ENCODE measurements at regions not wholly inside any gene's neighbourhood (a gene's known extent, or its start where the extent isn't known, plus 50 kb on each side); places are given as distances from the start of the nearest gene placed in this dataset.

GRCh38 chr14:61119006-61119405 is 138.0 kb downstream of the SLC38A6 start:
- peaks cover 0 to 8% of the 10 kb centered on the region in 2 donors for H3K27me3 Mint-ChIP-seq
- H3K36me3 ChIP-seq (ENCODE audit: control insufficient read depth in 2 of 2, extremely low read depth in 1 of 2, insufficient read depth in 1 of 2, low read length in 1 of 2), result no peaks in the 10 kb centered on the region
- H3K36me3 Mint-ChIP-seq, result no peaks in the 10 kb centered on the region
- WGBS (ENCODE audit: insufficient coverage), result no CpG with 5 or more reads among the region's 1 CpG
- H3K4me1 Mint-ChIP-seq, result peaks cover 0 to 7% (median 0%) of the 10 kb centered on the region in 3 donors
- H3K27ac Mint-ChIP-seq, result no peak overlapping the region
- ATAC-seq (replicated peaks in 1 of 4) (no peak), DNase-seq (no peak)
- no peak overlapping the region for H3K4me3 Mint-ChIP-seq
- no peaks in the 10 kb centered on the region for H3K4me1 ChIP-seq (ENCODE audit: control insufficient read depth in 1 of 2, extremely low read depth in 1 of 2, insufficient read depth in 2 of 2, low read length in 2 of 2)
- H3K9me3 ChIP-seq, result no peaks in the 10 kb centered on the region
- H3K9me3 Mint-ChIP-seq, result peaks cover 4 to 19% (median 8%) of the 10 kb centered on the region in 3 donors
- H3K27ac ChIP-seq (ENCODE audit: low read length), result no peak overlapping the region
- no peak overlapping the region for H3K4me3 ChIP-seq (ENCODE audit: control insufficient read depth in 1 of 2, extremely low read depth in 1 of 2, low read length in 1 of 2)
- CTCF ChIA-PET, result no interaction called here
- no peaks in the 10 kb centered on the region for H3K27me3 ChIP-seq (replicated peaks in 1 of 2; ENCODE audit: control insufficient read depth in 2 of 2, extremely low read depth in 1 of 2, insufficient read depth in 2 of 2, low read length in 1 of 2)
- POLR2A ChIA-PET, result no interaction called here

GRCh38 chr14:61116369-61116768 is 135.3 kb downstream of the SLC38A6 start:
- Histone ChIP-seq H3K4me1 (ENCODE audit: control insufficient read depth in 1 of 2, extremely low read depth in 1 of 2, insufficient read depth in 2 of 2, low read length in 2 of 2) (no peaks in the 10 kb centered on the region), H3K4me3 (ENCODE audit: control insufficient read depth in 1 of 2, extremely low read depth in 1 of 2, low read length in 1 of 2) (no peak overlapping the region), H3K27ac (ENCODE audit: low read length) (no peak overlapping the region), H3K36me3 (ENCODE audit: control insufficient read depth in 2 of 2, extremely low read depth in 1 of 2, insufficient read depth in 1 of 2, low read length in 1 of 2) (no peaks in the 10 kb centered on the region), H3K27me3 (replicated peaks in 1 of 2; ENCODE audit: control insufficient read depth in 2 of 2, extremely low read depth in 1 of 2, insufficient read depth in 2 of 2, low read length in 1 of 2) (peaks cover 0 to 5% of the 10 kb centered on the region in 2 experiments), H3K9me3 (no peaks in the 10 kb centered on the region)
- peaks cover 4 to 22% (median 14%) of the 10 kb centered on the region in 3 donors for H3K9me3 Mint-ChIP-seq
- POLR2A ChIA-PET, result no interaction called here
- WGBS (ENCODE audit: insufficient coverage), result 94% methylated on average over 8 of the region's 10 CpGs
- no peak for ATAC-seq (replicated peaks in 1 of 4)
- H3K4me3 Mint-ChIP-seq, result no peak overlapping the region
- peaks cover 3 to 6% of the 10 kb centered on the region in 2 donors for H3K27me3 Mint-ChIP-seq
- peaks cover 0 to 7% (median 0%) of the 10 kb centered on the region in 3 donors for H3K4me1 Mint-ChIP-seq
- CTCF ChIA-PET, result no interaction called here
- no peak for DNase-seq
- peaks cover 3% of the 10 kb centered on the region for H3K36me3 Mint-ChIP-seq
- no peak overlapping the region for H3K27ac Mint-ChIP-seq

DNA sequence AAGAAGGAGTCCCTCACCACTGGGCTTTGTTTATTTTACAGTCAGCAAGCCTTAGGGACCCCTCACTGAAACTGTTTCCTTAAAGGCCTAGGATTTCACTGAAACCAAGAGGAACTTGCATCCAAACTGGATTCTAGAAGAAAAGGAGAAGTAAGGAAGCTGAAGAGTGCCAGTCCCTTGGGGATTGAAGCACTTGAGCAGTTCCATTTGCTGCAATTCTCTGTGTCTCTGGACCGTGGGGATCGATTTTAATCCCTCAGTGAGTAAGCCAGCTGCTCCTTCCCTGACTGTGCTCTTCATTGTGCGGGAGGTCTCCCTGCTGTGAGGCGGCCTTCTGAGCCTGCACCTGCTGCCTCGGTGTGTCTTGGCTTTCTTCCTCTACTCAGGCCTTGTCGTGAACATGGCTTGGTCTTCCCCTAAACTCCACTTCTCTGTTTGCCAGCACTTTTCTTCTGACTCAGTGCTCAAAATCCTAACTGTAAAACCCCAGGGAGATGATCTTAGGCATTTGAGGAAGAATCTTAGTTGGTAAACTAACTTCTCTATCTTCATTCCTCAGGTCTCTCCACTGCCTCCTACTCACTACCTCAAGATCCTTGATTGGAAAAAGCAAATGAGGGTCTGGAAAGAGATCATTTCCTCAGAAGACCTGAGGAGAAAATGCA is 132.6 kb downstream of the SLC38A6 start:
- Mint-ChIP-seq H3K4me1 (no peaks in the 10 kb centered on the region), H3K27ac (no peak overlapping the region), H3K9me3 (peaks cover 0 to 18% (median 14%) of the 10 kb centered on the region in 3 donors), H3K27me3 (peaks cover 4 to 7% of the 10 kb centered on the region in 2 donors), H3K4me3 (no peak overlapping the region), H3K36me3 (peaks cover 3% of the 10 kb centered on the region)
- ATAC-seq (replicated peaks in 1 of 4) (no peak), DNase-seq (no peak)
- Histone ChIP-seq H3K4me3 (ENCODE audit: control insufficient read depth in 1 of 2, extremely low read depth in 1 of 2, low read length in 1 of 2) (no peak overlapping the region), H3K27me3 (replicated peaks in 1 of 2; ENCODE audit: control insufficient read depth in 2 of 2, extremely low read depth in 1 of 2, insufficient read depth in 2 of 2, low read length in 1 of 2) (peaks cover 0 to 10% of the 10 kb centered on the region in 2 experiments), H3K9me3 (no peaks in the 10 kb centered on the region), H3K4me1 (ENCODE audit: control insufficient read depth in 1 of 2, extremely low read depth in 1 of 2, insufficient read depth in 2 of 2, low read length in 2 of 2) (no peaks in the 10 kb centered on the region), H3K36me3 (ENCODE audit: control insufficient read depth in 2 of 2, extremely low read depth in 1 of 2, insufficient read depth in 1 of 2, low read length in 1 of 2) (no peaks in the 10 kb centered on the region), H3K27ac (ENCODE audit: low read length) (no peak overlapping the region)
- CTCF ChIA-PET, result no interaction called here
- 48% methylated on average over 3 of the region's 6 CpGs for WGBS (ENCODE audit: insufficient coverage)
- POLR2A ChIA-PET, result no interaction called here

DNA sequence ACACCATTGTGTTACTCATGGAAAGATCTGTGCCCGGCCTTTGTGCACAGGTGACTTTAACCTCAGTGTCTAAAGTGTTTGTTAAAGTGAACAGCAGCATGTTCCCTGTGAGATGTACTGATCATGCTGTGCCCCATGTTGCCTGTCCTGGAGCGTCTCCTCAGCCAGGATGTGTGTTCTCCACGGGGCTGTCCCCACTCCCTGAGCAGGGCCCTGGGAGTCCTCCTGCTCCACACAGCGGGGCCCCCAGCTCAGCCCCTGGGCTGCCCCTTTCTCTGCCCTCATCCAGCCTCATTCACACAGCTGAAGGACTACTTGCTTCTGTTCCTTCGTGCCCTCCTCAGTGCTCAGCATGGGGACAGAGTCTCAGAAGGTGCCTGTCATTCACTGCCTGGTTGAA is 131.5 kb downstream of the SLC38A6 start:
- CTCF ChIA-PET, result no interaction called here
- ATAC-seq (replicated peaks in 1 of 4), result no peak

GRCh38 chr14:61111731-61112130 is 130.7 kb downstream of the SLC38A6 start:
- Histone ChIP-seq H3K36me3 (ENCODE audit: control insufficient read depth in 2 of 2, extremely low read depth in 1 of 2, insufficient read depth in 1 of 2, low read length in 1 of 2) (no peaks in the 10 kb centered on the region), H3K27ac (ENCODE audit: low read length) (no peak overlapping the region), H3K9me3 (no peaks in the 10 kb centered on the region), H3K4me1 (ENCODE audit: control insufficient read depth in 1 of 2, extremely low read depth in 1 of 2, insufficient read depth in 2 of 2, low read length in 2 of 2) (no peaks in the 10 kb centered on the region), H3K27me3 (replicated peaks in 1 of 2; ENCODE audit: control insufficient read depth in 2 of 2, extremely low read depth in 1 of 2, insufficient read depth in 2 of 2, low read length in 1 of 2) (peaks cover 0 to 10% of the 10 kb centered on the region in 2 experiments), H3K4me3 (ENCODE audit: control insufficient read depth in 1 of 2, extremely low read depth in 1 of 2, low read length in 1 of 2) (no peak overlapping the region)
- Mint-ChIP-seq H3K27ac (no peak overlapping the region), H3K4me1 (no peaks in the 10 kb centered on the region), H3K36me3 (peaks cover 6% of the 10 kb centered on the region), H3K27me3 (peaks cover 4 to 7% of the 10 kb centered on the region in 2 donors), H3K9me3 (peaks cover 0 to 18% (median 14%) of the 10 kb centered on the region in 3 donors), H3K4me3 (no peak overlapping the region)
- ChIA-PET POLR2A (no interaction called here), CTCF (no interaction called here)
- WGBS (ENCODE audit: insufficient coverage), result 94% methylated on average over 4 of the region's 5 CpGs
- DNase-seq, result no peak
- no peak for ATAC-seq (replicated peaks in 1 of 4)

More for the DNA sequence above, 131.5 kb downstream of the SLC38A6 start:
- no peaks in the 10 kb centered on the region for H3K36me3 ChIP-seq (ENCODE audit: control insufficient read depth in 2 of 2, extremely low read depth in 1 of 2, insufficient read depth in 1 of 2, low read length in 1 of 2)
- no peak overlapping the region for H3K4me3 Mint-ChIP-seq
- peaks cover 0 to 10% of the 10 kb centered on the region in 2 experiments for H3K27me3 ChIP-seq (replicated peaks in 1 of 2; ENCODE audit: control insufficient read depth in 2 of 2, extremely low read depth in 1 of 2, insufficient read depth in 2 of 2, low read length in 1 of 2)
- DNase-seq, result no peak
- no peaks in the 10 kb centered on the region for H3K9me3 ChIP-seq
- peaks cover 6% of the 10 kb centered on the region for H3K36me3 Mint-ChIP-seq
- peaks cover 4 to 7% of the 10 kb centered on the region in 2 donors for H3K27me3 Mint-ChIP-seq
- H3K4me1 ChIP-seq (ENCODE audit: control insufficient read depth in 1 of 2, extremely low read depth in 1 of 2, insufficient read depth in 2 of 2, low read length in 2 of 2), result no peaks in the 10 kb centered on the region
- H3K4me1 Mint-ChIP-seq, result no peaks in the 10 kb centered on the region
- H3K4me3 ChIP-seq (ENCODE audit: control insufficient read depth in 1 of 2, extremely low read depth in 1 of 2, low read length in 1 of 2), result no peak overlapping the region
- no peak overlapping the region for H3K27ac Mint-ChIP-seq
- no peak overlapping the region for H3K27ac ChIP-seq (ENCODE audit: low read length)
- WGBS (ENCODE audit: insufficient coverage), result 79% methylated on average over 5 of the region's 5 CpGs
- POLR2A ChIA-PET, result no interaction called here
- H3K9me3 Mint-ChIP-seq, result peaks cover 0 to 18% (median 14%) of the 10 kb centered on the region in 3 donors

GRCh38 chr14:61111209-61111665 is 130.2 kb downstream of the SLC38A6 start:
- H3K4me3 ChIP-seq (ENCODE audit: control insufficient read depth in 1 of 2, extremely low read depth in 1 of 2, low read length in 1 of 2), result no peak overlapping the region
- no peak for DNase-seq
- no peak overlapping the region for H3K27ac Mint-ChIP-seq
- ATAC-seq (replicated peaks in 1 of 4), result no peak
- H3K9me3 ChIP-seq, result no peaks in the 10 kb centered on the region
- POLR2A ChIA-PET, result no interaction called here
- peaks cover 0 to 18% (median 14%) of the 10 kb centered on the region in 3 donors for H3K9me3 Mint-ChIP-seq
- WGBS (ENCODE audit: insufficient coverage), result 73% methylated on average over 23 of the region's 23 CpGs
- CTCF ChIA-PET, result no interaction called here
- H3K27me3 Mint-ChIP-seq, result peaks cover 4 to 7% of the 10 kb centered on the region in 2 donors
- peaks cover 0 to 10% of the 10 kb centered on the region in 2 experiments for H3K27me3 ChIP-seq (replicated peaks in 1 of 2; ENCODE audit: control insufficient read depth in 2 of 2, extremely low read depth in 1 of 2, insufficient read depth in 2 of 2, low read length in 1 of 2)
- no peak overlapping the region for H3K4me3 Mint-ChIP-seq
- no peaks in the 10 kb centered on the region for H3K4me1 ChIP-seq (ENCODE audit: control insufficient read depth in 1 of 2, extremely low read depth in 1 of 2, insufficient read depth in 2 of 2, low read length in 2 of 2)
- no peak overlapping the region for H3K27ac ChIP-seq (ENCODE audit: low read length)
- no peaks in the 10 kb centered on the region for H3K36me3 ChIP-seq (ENCODE audit: control insufficient read depth in 2 of 2, extremely low read depth in 1 of 2, insufficient read depth in 1 of 2, low read length in 1 of 2)
- H3K36me3 Mint-ChIP-seq, result peaks cover 6% of the 10 kb centered on the region
- H3K4me1 Mint-ChIP-seq, result no peaks in the 10 kb centered on the region

Measured in T-cell (primary cell).